HFF-Myc (cell line): ENCODE measurements at regions not wholly inside any gene's neighbourhood (a gene's known extent, or its start where the extent isn't known, plus 50 kb on each side); places are given as distances from the start of the nearest gene placed in this dataset.
"Not testable (repeated sequence)": the region's sequence is repeated elsewhere in the genome, so short reads cannot be mapped to it uniquely, and the experiment has no call there.

Experiments used
- DNase-seq: peaks from one replicate; pipeline ENCODE4 v3.0.0-alpha.2; 2011; ENCODE audit warnings: low read depth; ENCODE audit errors: extremely low read depth
- H3K4me3 ChIP-seq: replicated peaks from 2 replicates; pipeline ENCODE4 v1.5.1; 2011; ENCODE audit warnings: low read depth, mild to moderate bottlenecking, control low read depth, low read length
- TF ChIP-seq, protein P1 (sequence below): IDR thresholded peaks from 2 replicates; pipeline ENCODE4 v1.5.1; 2012; ENCODE audit warnings: mild to moderate bottlenecking, low read depth, low read length, control low read depth; ENCODE audit errors: missing control alignments

DNA sequence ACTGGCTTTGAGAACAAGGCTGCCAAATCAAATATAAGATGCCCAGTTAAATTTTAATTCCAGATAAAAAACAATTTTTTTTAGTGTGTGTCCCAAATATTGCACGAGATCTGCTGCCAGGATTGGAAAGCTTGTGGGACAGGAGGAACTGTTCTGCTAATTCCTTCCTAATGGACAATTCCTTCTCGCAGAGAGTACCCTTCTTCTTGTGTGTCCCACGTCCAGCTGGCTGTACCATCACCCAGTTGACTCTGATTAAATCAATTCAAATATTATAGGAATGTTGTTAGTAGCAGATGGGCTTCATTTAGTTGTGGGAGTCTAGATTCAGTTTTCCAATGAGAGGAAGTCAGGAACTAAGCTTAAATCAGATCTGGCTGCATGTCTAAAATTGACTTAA lies 347.9 kb upstream of the ATP10A start:
- TF ChIP-seq, protein P1, sequence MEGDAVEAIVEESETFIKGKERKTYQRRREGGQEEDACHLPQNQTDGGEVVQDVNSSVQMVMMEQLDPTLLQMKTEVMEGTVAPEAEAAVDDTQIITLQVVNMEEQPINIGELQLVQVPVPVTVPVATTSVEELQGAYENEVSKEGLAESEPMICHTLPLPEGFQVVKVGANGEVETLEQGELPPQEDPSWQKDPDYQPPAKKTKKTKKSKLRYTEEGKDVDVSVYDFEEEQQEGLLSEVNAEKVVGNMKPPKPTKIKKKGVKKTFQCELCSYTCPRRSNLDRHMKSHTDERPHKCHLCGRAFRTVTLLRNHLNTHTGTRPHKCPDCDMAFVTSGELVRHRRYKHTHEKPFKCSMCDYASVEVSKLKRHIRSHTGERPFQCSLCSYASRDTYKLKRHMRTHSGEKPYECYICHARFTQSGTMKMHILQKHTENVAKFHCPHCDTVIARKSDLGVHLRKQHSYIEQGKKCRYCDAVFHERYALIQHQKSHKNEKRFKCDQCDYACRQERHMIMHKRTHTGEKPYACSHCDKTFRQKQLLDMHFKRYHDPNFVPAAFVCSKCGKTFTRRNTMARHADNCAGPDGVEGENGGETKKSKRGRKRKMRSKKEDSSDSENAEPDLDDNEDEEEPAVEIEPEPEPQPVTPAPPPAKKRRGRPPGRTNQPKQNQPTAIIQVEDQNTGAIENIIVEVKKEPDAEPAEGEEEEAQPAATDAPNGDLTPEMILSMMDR = no peak
- H3K4me3 ChIP-seq = no peak overlapping the region
- no peak for DNase-seq

GRCh38 chr15:26201177-26201858 lies 338.2 kb upstream of the ATP10A start:
- TF ChIP-seq, protein P1 = no peak
- no peak overlapping the region for H3K4me3 ChIP-seq
- no peak for DNase-seq

GRCh38 chr15:26200427-26200826 lies 337.3 kb upstream of the ATP10A start:
- no peak overlapping the region for H3K4me3 ChIP-seq
- TF ChIP-seq, protein P1 = no peak
- DNase-seq = no peak

DNA sequence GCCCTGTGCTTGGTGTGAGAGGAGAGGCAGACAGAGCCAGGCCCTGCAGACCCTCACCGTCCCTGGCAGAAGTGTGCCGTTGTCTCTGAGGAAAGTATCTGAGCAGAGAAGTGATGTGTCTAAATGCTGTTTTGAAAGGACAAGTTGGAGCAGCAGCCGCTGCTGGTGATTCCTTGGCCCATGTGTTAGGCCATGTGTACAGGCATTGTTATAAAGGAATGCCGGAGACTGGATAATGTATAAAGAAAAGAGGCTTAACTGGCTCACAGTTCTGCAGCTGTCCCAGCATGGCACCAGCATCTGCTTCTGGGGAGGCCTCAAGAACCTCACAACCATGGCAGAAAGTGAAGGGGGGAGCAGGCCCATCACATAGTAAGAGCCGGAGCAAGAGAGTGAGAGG lies 334.6 kb upstream of the ATP10A start:
- TF ChIP-seq, protein P1 = no peak
- no peak for DNase-seq
- H3K4me3 ChIP-seq = no peak overlapping the region

DNA sequence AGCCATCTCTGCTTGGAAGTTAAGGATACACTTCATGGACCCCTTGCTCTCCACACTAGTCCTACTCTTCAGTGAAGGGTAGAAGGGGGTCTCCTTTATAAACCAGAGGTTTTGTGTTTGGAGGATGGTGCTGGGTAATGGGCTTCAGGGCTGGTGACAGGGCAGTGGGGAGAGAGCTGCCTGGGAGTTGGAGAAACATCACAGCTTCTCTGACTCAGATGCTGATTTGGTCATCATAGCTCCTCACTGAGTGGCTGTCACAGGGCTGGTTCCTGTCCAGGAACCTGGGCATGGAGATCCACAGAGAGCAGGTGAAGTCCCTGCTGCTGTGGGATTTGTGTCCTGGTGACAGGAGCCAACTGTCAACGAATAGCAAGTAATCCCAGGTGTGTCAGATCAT lies 333.9 kb upstream of the ATP10A start:
- TF ChIP-seq, protein P1 = no peak
- no peak overlapping the region for H3K4me3 ChIP-seq
- DNase-seq = no peak

DNA sequence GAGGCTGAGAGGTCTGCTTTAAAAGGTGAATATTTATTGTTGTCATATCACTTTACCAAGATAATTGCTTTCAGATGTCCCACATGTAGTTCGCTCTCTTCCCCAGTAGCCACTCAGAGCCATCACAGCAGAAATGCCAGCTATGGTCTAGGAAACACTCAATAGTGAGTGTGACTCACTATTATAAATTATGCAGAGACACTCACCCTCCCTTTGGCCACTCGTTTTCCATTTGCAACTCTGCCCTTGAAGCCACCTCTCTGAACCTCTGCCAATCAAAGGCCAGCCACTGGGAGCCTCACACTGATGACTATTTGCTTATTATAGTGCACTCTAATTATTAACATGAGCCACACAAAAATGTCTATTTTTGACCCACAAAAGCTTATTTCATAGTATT lies 328.1 kb upstream of the ATP10A start:
- DNase-seq = no peak
- H3K4me3 ChIP-seq = no peak overlapping the region
- TF ChIP-seq, protein P1 = no peak

DNA sequence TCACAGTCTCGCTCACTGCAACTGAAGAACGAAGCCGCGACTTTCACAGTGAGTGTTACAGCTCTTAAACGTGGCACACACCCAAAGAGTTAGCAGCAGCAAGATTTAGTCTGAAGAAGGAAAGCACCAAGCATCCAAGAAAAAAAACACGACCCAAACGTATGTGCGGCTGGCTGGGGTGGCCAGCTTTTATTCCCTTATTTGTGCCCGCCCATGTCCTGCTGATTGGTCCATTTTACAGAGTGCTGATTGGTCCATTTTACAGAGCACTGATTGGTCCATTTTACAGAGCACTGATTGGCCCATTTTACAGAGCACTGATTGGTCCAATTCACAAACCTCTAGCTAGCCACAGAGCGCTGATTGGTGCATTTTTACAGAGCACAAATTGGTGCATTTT lies 323.0 kb upstream of the ATP10A start:
- DNase-seq = not testable (repeated sequence)

More for the DNA sequence above, 323.0 kb upstream of the ATP10A start:
- not testable (repeated sequence) for H3K4me3 ChIP-seq
